ENCODE measurements at regions not wholly inside any gene's neighbourhood (a gene's known extent, or its start where the extent isn't known, plus 50 kb on each side); places are given as distances from the start of the nearest gene placed in this dataset.

DNA sequence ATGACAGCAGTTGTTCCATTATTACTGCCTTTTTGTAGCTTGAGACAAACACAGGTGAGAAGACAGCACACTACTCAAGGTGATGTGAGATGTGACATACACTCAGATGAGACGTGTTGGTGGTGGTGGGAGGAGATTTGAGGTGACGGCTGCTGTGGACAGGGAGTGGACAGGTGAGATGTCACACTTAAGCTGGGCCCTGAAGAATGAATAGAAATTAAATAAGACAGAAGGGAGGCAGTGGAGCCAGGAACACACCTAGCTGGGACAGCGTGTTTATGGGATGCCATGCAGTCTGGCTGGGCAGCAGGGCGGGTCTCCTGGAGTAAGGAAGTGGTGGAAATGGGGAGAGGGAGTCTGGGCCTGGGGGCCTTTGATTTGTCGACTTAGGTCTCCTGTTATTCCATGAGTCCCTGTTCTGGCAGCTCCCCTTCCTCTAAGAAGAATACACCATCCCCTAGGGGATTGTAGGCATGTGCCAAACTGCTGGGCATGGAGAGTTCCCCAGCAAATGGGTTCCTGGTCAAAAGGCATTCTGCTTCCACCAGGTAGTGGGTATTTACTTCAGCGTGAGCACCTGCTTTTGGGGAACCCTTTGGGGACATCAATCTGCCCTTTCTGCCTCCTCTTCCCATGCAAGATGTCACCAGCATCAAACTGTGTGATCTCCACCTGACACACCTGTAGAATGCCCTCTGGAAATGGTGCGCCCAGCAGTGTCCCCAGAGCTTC is 71.2 kb upstream of the ESRRB start:
- Histone ChIP-seq H3K27ac (ENCODE audit: low read depth, low read length) (no peak overlapping the region), H3K9me3 (ENCODE audit: control insufficient read depth, insufficient read depth, low read length) (no peaks in the 10 kb centered on the region), H3K4me1 (ENCODE audit: control insufficient read depth, insufficient read depth, low read length) (no peaks in the 10 kb centered on the region), H3K27me3 (ENCODE audit: control insufficient read depth, insufficient read depth, low read length) (peaks cover 6% of the 10 kb centered on the region), H3K4me3 (ENCODE audit: low read depth, low read length) (no peak overlapping the region), H3K36me3 (ENCODE audit: control insufficient read depth, insufficient read depth, low read length) (no peaks in the 10 kb centered on the region)
- DNase-seq (ENCODE audit: low read depth in 4 of 6, low spot score in 6 of 6), result no peak
- WGBS (ENCODE audit: insufficient coverage), result 94% methylated on average over 6 of the region's 7 CpGs

GRCh38 chr14:76305268-76305826 is 70.6 kb upstream of the ESRRB start:
- Histone ChIP-seq H3K4me3 (ENCODE audit: low read depth, low read length) (no peak overlapping the region), H3K27ac (ENCODE audit: low read depth, low read length) (no peak overlapping the region), H3K4me1 (ENCODE audit: control insufficient read depth, insufficient read depth, low read length) (peaks cover 5% of the 10 kb centered on the region), H3K36me3 (ENCODE audit: control insufficient read depth, insufficient read depth, low read length) (no peaks in the 10 kb centered on the region), H3K9me3 (ENCODE audit: control insufficient read depth, insufficient read depth, low read length) (no peaks in the 10 kb centered on the region), H3K27me3 (ENCODE audit: control insufficient read depth, insufficient read depth, low read length) (peaks cover 12% of the 10 kb centered on the region)
- WGBS (ENCODE audit: insufficient coverage), result 81% methylated on average over 9 of the region's 11 CpGs
- no peak for DNase-seq (ENCODE audit: low read depth in 4 of 6, low spot score in 6 of 6)

- no peaks in the 10 kb centered on the region for H3K36me3 ChIP-seq (ENCODE audit: control insufficient read depth, insufficient read depth, low read length)
- no peaks in the 10 kb centered on the region for H3K9me3 ChIP-seq (ENCODE audit: control insufficient read depth, insufficient read depth, low read length)
- 90% methylated on average over 12 of the region's 12 CpGs for WGBS (ENCODE audit: insufficient coverage)
- DNase-seq (ENCODE audit: low read depth in 4 of 6, low spot score in 6 of 6), result no peak
- peaks cover 6% of the 10 kb centered on the region for H3K4me1 ChIP-seq (ENCODE audit: control insufficient read depth, insufficient read depth, low read length)
- H3K27me3 ChIP-seq (ENCODE audit: control insufficient read depth, insufficient read depth, low read length), result peaks cover 18% of the 10 kb centered on the region
- H3K4me3 ChIP-seq (ENCODE audit: low read depth, low read length), result no peak overlapping the region
- H3K27ac ChIP-seq (ENCODE audit: low read depth, low read length), result no peak overlapping the region
Observed at GRCh38 chr14:76306131-76306530, 69.8 kb upstream of the ESRRB start.

GRCh38 chr14:76307786-76308780 is 67.9 kb upstream of the ESRRB start:
- Histone ChIP-seq H3K4me1 (ENCODE audit: control insufficient read depth, insufficient read depth, low read length) (peaks cover 6% of the 10 kb centered on the region), H3K36me3 (ENCODE audit: control insufficient read depth, insufficient read depth, low read length) (no peaks in the 10 kb centered on the region), H3K27ac (ENCODE audit: low read depth, low read length) (no peak overlapping the region), H3K4me3 (ENCODE audit: low read depth, low read length) (no peak overlapping the region), H3K27me3 (ENCODE audit: control insufficient read depth, insufficient read depth, low read length) (peaks cover 24% of the 10 kb centered on the region), H3K9me3 (ENCODE audit: control insufficient read depth, insufficient read depth, low read length) (no peaks in the 10 kb centered on the region)
- no peak for DNase-seq (ENCODE audit: low read depth in 4 of 6, low spot score in 6 of 6)
- WGBS (ENCODE audit: insufficient coverage), result 93% methylated on average over 15 of the region's 15 CpGs

- no peaks in the 10 kb centered on the region for H3K9me3 ChIP-seq (ENCODE audit: control insufficient read depth, insufficient read depth, low read length)
- H3K4me3 ChIP-seq (ENCODE audit: low read depth, low read length), result no peak overlapping the region
- no peak overlapping the region for H3K27ac ChIP-seq (ENCODE audit: low read depth, low read length)
- peaks cover 24% of the 10 kb centered on the region for H3K27me3 ChIP-seq (ENCODE audit: control insufficient read depth, insufficient read depth, low read length)
- peaks cover 13% of the 10 kb centered on the region for H3K4me1 ChIP-seq (ENCODE audit: control insufficient read depth, insufficient read depth, low read length)
- 73% methylated on average over 8 of the region's 8 CpGs for WGBS (ENCODE audit: insufficient coverage)
- no peak for DNase-seq (ENCODE audit: low read depth in 4 of 6, low spot score in 6 of 6)
- H3K36me3 ChIP-seq (ENCODE audit: control insufficient read depth, insufficient read depth, low read length), result no peaks in the 10 kb centered on the region
Observed at GRCh38 chr14:76309572-76310162, 66.3 kb upstream of the ESRRB start.

GRCh38 chr14:76311079-76311758 is 64.7 kb upstream of the ESRRB start:
- Histone ChIP-seq H3K27ac (ENCODE audit: low read depth, low read length) (no peak overlapping the region), H3K27me3 (ENCODE audit: control insufficient read depth, insufficient read depth, low read length) (peaks cover 24% of the 10 kb centered on the region), H3K4me3 (ENCODE audit: low read depth, low read length) (no peak overlapping the region), H3K9me3 (ENCODE audit: control insufficient read depth, insufficient read depth, low read length) (no peaks in the 10 kb centered on the region), H3K36me3 (ENCODE audit: control insufficient read depth, insufficient read depth, low read length) (no peaks in the 10 kb centered on the region), H3K4me1 (ENCODE audit: control insufficient read depth, insufficient read depth, low read length) (peaks cover 20% of the 10 kb centered on the region)
- no peak for DNase-seq (ENCODE audit: low read depth in 4 of 6, low spot score in 6 of 6)
- WGBS (ENCODE audit: insufficient coverage), result 39% methylated on average over 9 of the region's 13 CpGs

GRCh38 chr14:76312821-76313220 is 63.1 kb upstream of the ESRRB start:
- 42% methylated on average over 3 of the region's 4 CpGs for WGBS (ENCODE audit: insufficient coverage)
- Histone ChIP-seq H3K27me3 (ENCODE audit: control insufficient read depth, insufficient read depth, low read length) (peaks cover 24% of the 10 kb centered on the region), H3K9me3 (ENCODE audit: control insufficient read depth, insufficient read depth, low read length) (no peaks in the 10 kb centered on the region), H3K4me1 (ENCODE audit: control insufficient read depth, insufficient read depth, low read length) (peaks cover 20% of the 10 kb centered on the region), H3K4me3 (ENCODE audit: low read depth, low read length) (no peak overlapping the region), H3K36me3 (ENCODE audit: control insufficient read depth, insufficient read depth, low read length) (no peaks in the 10 kb centered on the region), H3K27ac (ENCODE audit: low read depth, low read length) (no peak overlapping the region)
- no peak for DNase-seq (ENCODE audit: low read depth in 4 of 6, low spot score in 6 of 6)

DNA sequence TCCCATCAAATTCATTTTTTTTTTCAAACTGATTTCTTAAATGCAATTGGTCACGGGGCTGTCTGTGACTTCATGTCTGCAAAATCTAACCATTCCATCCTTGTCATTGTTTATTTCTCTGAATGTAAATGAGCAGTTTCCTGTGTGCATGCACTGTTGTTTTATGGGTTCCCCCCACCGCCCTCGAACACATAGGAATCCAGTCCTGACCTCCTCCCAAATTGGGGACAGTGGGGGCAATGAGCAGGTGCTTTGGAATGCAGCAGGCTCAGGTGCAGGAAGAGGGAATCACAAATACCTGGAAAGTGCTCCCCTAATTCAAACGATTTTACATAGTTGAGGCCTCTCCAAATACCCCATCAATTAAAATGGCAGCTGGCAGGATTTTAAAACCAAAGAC is 62.6 kb upstream of the ESRRB start:
- 14% methylated on average over 1 of the region's 4 CpGs for WGBS (ENCODE audit: insufficient coverage)

GRCh38 chr14:76313852-76314251 is 62.1 kb upstream of the ESRRB start:
- H3K27ac ChIP-seq (ENCODE audit: low read depth, low read length), result no peak overlapping the region
- no peaks in the 10 kb centered on the region for H3K9me3 ChIP-seq (ENCODE audit: control insufficient read depth, insufficient read depth, low read length)
- peaks cover 22% of the 10 kb centered on the region for H3K27me3 ChIP-seq (ENCODE audit: control insufficient read depth, insufficient read depth, low read length)
- peak in 3 of 6 donors; percentile 4 to 89 (median 24) for DNase-seq (ENCODE audit: low read depth in 4 of 6, low spot score in 6 of 6)
- peaks cover 20% of the 10 kb centered on the region for H3K4me1 ChIP-seq (ENCODE audit: control insufficient read depth, insufficient read depth, low read length)
- no peak overlapping the region for H3K4me3 ChIP-seq (ENCODE audit: low read depth, low read length)
- WGBS (ENCODE audit: insufficient coverage), result no CpG with 5 or more reads among the region's 3 CpGs
- H3K36me3 ChIP-seq (ENCODE audit: control insufficient read depth, insufficient read depth, low read length), result no peaks in the 10 kb centered on the region

More for the DNA sequence above, 62.6 kb upstream of the ESRRB start:
- no peaks in the 10 kb centered on the region for H3K36me3 ChIP-seq (ENCODE audit: control insufficient read depth, insufficient read depth, low read length)
- H3K4me1 ChIP-seq (ENCODE audit: control insufficient read depth, insufficient read depth, low read length), result peaks cover 20% of the 10 kb centered on the region
- no peak overlapping the region for H3K4me3 ChIP-seq (ENCODE audit: low read depth, low read length)
- no peak overlapping the region for H3K27ac ChIP-seq (ENCODE audit: low read depth, low read length)
- H3K27me3 ChIP-seq (ENCODE audit: control insufficient read depth, insufficient read depth, low read length), result peaks cover 24% of the 10 kb centered on the region
- no peaks in the 10 kb centered on the region for H3K9me3 ChIP-seq (ENCODE audit: control insufficient read depth, insufficient read depth, low read length)
- DNase-seq (ENCODE audit: low read depth in 4 of 6, low spot score in 6 of 6), result no peak
